SIG-M5 treated with dmso at 0.1 percent for 504 hours (cell line): ENCODE measurements at regions not wholly inside any gene's neighbourhood (a gene's known extent, or its start where the extent isn't known, plus 50 kb on each side); places are given as distances from the start of the nearest gene placed in this dataset.
"Not testable (repeated sequence)": the region's sequence is repeated elsewhere in the genome, so short reads cannot be mapped to it uniquely, and the experiment has no call there.

Experiments used
- DNase-seq: peaks from one replicate; lab custom pipeline; 2025; ENCODE audit not compliant: unreplicated experiment; lab: John Stamatoyannopoulos, UW

DNA sequence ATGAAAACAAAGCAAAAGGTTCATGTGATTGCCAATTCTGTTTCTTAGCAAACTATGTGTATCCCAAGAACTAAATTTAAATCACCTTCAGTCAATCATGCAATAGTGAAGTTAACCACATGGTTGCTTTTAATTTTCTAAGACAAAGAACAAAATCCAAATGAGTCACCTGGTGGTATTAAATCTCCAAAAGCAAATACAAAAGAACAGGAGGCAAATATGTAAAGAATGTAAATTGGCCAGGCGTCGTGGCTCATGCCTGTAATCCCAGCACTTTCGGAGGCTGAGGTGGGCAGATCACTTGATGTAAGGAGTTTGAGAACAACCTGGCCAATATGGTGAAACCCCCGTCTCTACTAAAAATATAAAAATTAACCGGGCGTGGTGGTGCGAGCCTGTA, 54.2 kb upstream of the PIK3R4 start:
- no peak for DNase-seq

GRCh38 chr3:130801473-130801872, 54.8 kb upstream of the PIK3R4 start:
- DNase-seq, result no peak

- no peak for DNase-seq
Measured at GRCh38 chr3:130811557-130811956, 64.9 kb upstream of the PIK3R4 start.

GRCh38 chr3:130814691-130815472, 68.3 kb upstream of the PIK3R4 start:
- no peak for DNase-seq

GRCh38 chr3:130816561-130817445, 70.2 kb upstream of the PIK3R4 start:
- DNase-seq, result no peak

DNA sequence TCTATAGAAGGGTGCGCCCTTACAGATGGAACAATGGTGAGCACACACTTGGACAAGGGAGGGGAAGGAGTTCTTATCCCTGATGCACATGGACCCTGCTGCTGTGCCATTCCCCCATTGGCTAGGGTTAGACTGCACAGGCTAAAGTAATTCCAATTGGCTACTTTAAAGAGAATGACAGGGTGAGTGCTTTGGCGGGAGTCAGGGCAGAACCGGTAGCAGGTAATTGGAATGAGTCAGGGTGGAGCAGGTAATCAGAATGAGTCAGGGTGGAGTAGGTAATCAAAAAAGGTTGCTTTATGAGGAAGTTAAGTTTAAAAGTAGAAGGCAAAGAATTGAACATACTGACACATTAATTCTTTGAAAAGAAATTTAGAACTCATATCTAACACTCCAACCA, 71.4 kb upstream of the PIK3R4 start:
- DNase-seq, result not testable (repeated sequence)

DNA sequence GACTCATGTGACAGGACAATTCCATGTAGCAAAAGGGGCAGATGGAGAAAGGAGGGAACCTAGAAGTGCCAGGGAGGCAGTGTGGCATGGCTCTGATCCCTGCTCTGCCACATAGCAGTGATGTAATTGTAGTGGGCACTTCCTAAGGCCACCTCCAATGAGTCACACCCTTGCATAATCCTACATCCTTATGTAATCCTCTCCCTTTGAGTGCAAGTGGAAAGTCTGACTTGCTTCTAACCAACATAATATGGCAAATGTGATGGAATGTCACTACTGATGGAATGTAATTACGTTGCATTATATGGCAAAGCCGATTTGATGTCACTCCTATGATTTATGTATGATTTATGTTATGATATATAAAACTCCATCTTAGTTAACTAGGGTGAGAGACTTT, 72.9 kb upstream of the ATP2C1 start:
- DNase-seq, result peak; percentile 89

DNA sequence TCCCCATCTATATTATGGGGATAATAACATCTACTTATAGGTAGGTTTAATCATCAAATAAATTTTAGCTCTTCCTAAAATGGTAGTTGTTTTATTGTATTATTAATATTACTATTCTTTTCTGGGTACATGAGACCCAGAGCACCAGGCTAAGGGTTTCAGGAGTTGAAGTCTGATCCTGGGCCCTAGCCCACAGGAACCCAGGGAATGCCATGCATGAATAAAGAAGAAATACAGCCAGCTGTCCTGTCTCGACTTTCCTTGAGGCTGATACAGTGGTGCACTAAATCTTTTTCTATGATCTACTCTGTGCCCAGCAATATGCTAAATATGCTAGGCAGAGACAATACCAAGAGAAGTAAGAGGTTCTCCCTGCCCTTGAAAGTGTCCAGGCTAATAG, 72.1 kb upstream of the ATP2C1 start:
- no peak for DNase-seq

DNA sequence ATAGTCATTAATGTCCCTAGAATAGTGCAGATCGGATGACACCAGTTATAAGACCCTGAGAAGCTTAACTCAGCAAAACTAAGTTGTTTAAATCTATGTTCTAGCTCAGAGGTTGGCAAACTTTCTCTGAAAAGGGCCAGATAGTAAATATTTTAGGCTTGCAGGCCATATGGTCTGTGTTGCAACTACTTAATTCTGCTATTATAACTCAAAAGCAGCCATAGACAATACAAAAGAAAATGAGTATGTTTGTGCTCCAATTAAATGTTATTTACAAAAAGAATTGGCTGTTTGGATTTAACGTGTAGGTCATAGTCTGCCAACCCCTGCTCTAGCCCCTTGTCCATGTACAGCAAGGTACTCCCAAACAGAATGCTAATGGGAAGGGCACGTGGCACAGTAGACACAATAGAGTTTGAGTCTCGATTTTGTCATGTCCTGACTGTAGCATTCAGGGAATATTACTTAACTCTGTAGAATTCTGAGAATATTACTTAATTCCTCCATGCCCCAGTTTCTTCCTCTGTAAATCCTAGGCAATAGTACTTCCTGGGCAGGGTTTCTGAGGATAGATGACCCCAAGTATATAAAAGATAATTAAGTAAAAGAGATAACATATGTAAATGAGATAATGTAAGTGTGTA, 70.5 kb upstream of the ATP2C1 start:
- DNase-seq, result no peak

- DNase-seq, result no peak
Measured at GRCh38 chr3:130823996-130824395, 69.9 kb upstream of the ATP2C1 start.

DNA sequence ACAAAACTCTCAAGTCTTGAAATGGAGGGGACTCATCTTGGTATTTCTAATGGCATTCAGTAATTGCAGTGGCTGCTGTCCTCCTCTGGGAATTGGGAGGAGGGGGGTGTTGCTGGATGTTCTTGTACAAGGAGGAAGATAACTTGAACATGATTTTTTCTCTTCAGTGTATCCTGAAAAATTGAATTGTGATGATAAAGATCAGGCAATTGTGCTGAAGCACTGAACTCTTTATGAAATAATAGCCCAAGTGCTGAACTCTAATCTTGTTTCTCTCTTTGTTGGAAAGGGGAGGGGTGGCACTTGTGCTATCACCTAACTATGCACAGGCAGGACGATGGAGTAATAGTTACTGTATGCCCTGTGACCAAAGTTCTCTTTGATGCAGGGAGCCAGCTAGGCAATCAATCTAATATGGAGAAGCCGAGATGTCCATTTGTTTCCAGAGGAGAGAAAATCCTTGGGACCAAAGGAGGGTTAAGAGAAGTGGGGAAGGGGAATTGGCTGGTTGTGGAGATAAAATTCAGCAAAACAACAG, 68.1 kb upstream of the ATP2C1 start:
- DNase-seq, result no peak

- DNase-seq, result no peak
Measured at GRCh38 chr3:130826516-130827182, 67.2 kb upstream of the ATP2C1 start.

DNA sequence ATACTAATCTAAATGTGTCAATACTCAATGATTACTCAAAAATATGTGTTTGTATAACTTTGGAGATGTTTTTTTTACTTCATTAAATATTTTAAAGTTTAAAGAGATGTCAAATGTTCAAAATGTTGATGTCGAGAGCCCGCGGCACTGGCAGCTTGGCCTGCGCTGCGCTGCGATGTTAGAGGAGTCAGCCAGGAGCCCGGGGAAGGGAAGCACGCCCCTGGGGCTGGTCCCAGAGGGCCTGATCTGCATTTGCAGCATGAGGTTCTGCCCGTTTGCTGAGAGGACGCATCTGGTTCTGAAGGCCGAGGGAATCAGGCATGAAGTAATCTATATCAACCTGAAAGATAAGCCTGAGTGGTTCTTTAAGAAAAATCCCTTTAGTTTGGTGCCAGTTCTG, 66.4 kb upstream of the ATP2C1 start:
- no peak for DNase-seq

DNA sequence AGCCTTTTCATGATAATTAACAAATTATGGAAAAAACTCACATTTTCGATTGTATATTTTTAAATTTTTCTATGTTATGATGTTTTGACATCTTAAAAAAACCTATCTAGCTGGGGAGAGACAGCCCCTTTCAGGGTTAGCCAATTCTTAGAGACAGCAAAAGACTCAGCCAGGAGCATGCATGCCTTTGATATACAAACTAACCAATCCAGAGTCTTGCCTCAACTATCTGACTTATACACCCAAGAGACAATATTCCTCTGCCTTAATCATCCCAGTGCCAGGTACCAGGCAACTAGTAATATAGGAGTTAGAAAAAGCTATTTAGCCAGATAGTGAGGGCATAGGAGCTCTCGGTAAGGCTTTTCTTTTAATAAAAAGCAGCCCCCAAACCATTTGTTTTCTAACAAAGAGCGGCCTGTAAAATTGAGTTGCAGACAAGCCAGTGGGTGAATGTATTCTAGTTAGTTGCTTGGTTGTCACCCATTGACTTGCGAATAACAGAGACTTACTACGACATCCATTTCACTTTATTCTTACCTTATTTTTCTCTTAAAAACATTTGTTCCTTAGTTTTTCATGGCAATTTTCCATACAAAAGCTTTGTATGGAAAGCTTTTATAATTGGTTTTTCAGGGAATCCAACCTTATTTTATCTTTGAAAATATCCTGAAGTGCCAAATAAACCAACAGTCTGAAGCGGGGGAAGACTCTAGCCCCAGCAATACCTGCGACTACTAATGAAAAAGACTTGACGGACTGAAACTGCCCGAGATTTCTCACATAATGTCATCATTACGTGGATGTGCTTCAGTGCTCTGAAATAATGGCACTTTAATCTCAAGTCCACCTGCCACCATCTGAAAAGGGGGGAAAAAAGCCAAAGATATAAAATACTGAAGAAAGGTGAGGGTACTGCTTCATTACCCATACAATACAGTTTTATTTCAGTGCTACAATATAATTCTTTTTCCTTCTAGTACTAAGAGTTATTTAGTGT, 64.6 kb upstream of the ATP2C1 start:
- no peak for DNase-seq

GRCh38 chr3:130831719-130832400, 62.0 kb upstream of the ATP2C1 start:
- no peak for DNase-seq

DNA sequence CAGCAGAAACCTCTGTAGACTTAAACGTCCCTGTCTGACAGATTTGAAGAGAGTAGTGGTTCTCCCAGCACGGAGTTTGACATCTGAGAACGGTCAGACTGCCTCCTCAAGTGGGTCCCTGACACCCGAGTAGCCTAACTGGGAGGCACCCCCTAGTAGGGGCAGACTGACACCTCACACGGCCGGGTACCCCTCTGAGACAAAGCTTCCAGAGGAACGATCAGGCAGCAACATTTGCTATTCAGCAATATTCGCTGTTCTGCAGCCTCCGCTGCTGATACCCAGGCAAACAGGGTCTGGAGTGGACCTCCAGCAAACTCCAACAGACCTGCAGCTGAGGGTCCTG, 61.5 kb upstream of the ATP2C1 start:
- DNase-seq, result not testable (repeated sequence)

DNA sequence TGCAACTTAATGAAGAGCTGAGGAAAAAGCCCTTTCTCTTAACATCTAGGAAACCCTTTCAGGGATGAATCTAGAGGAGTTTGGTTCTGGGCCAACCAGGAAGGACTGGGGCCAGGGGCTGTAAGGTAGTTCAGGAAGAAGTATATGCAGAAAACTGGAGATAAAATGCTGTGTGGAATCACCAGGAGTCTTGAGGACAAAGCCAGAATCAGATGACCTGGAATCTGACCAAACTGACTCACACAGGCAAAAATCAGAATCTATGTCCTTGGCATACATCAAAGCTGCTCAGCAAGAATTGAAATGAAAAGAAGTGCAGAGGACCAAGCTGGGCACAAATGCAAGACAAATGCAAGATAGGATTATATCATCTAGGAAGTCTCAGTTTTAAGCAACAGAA, 59.4 kb upstream of the ATP2C1 start:
- no peak for DNase-seq

DNA sequence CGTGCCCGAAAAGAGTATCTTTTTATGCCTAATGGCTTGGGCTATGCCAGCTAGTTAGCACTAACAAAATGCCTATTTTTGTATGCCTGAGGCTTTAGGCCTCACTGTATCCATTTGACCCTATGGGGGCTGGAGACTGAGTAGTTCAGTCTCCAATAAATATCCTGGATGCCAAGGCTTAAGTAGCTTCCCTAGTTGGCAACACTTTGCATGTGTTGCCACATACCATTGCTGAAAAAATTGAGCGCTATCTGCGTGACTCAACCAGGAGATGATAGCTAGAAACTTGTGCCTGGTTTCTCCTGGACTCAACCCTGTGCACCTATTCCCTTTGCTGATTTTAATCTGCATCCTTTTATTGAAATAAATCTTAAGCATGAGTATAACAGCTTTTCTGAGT, 58.4 kb upstream of the ATP2C1 start:
- DNase-seq, result no peak

GRCh38 chr3:130838898-130839600, 54.8 kb upstream of the ATP2C1 start:
- no peak for DNase-seq
